SJSA1 (cell line): ENCODE measurements at regions not wholly inside any gene's neighbourhood (a gene's known extent, or its start where the extent isn't known, plus 50 kb on each side); places are given as distances from the start of the nearest gene placed in this dataset.

Experiments used
- DNase-seq, 2 experiments: peaks; one replicate each; pipeline ENCODE4 v3.0.0-alpha.2; 2015 to 2020; ENCODE audit warnings: low spot score in 2 of 2, low read depth in 1 of 2
- H3K27ac ChIP-seq: fragments of 250-450 bp; sonication (Bioruptor Pico); 2 replicates; pipeline ENCODE4 v1.5.1; 2020; ENCODE audit warnings: mild to moderate bottlenecking, moderate library complexity
- H3K27me3 ChIP-seq: fragments of 250-450 bp; sonication (Bioruptor Pico); replicated peaks from 2 replicates; pipeline ENCODE4 v1.5.1; 2020; ENCODE audit warnings: mild to moderate bottlenecking, moderate library complexity
- H3K36me3 ChIP-seq: fragments of 250-450 bp; sonication (Bioruptor Pico); 2 replicates; pipeline ENCODE4 v1.5.1; 2020; ENCODE audit warnings: mild to moderate bottlenecking
- H3K4me1 ChIP-seq: fragments of 250-450 bp; sonication (Bioruptor Pico); replicated peaks from 2 replicates; pipeline ENCODE4 v1.6.1; 2021; ENCODE audit warnings: mild to moderate bottlenecking
- H3K4me3 ChIP-seq: fragments of 250-450 bp; sonication (Bioruptor Pico); 2 replicates; pipeline ENCODE4 v1.5.1; 2020; ENCODE audit warnings: mild to moderate bottlenecking
- H3K9me3 ChIP-seq: fragments of 250-450 bp; sonication (Bioruptor Pico); replicated peaks from 2 replicates; pipeline ENCODE4 v1.5.1; 2020; ENCODE audit warnings: mild to moderate bottlenecking

GRCh38 chr2:145855142-145855541 lies 1335.2 kb upstream of the ZEB2 start:
- Histone ChIP-seq H3K27ac (no peak overlapping the region), H3K9me3 (no peaks in the 10 kb centered on the region), H3K4me1 (no peaks in the 10 kb centered on the region), H3K36me3 (no peaks in the 10 kb centered on the region), H3K4me3 (no peak overlapping the region), H3K27me3 (no peaks in the 10 kb centered on the region)
- DNase-seq, result no peak

- H3K4me1 ChIP-seq, result no peaks in the 10 kb centered on the region
These were observed 1334.3 kb upstream of the ZEB2 start for GRCh38 chr2:145854039-145854755.

GRCh38 chr2:145851730-145852129 lies 1331.8 kb upstream of the ZEB2 start:
- Histone ChIP-seq H3K36me3 (no peaks in the 10 kb centered on the region), H3K4me3 (no peak overlapping the region), H3K27me3 (no peaks in the 10 kb centered on the region), H3K27ac (no peak overlapping the region), H3K4me1 (no peaks in the 10 kb centered on the region), H3K9me3 (no peaks in the 10 kb centered on the region)
- no peak for DNase-seq

More at GRCh38 chr2:145854039-145854755, 1334.3 kb upstream of the ZEB2 start:
- no peak for DNase-seq
- Histone ChIP-seq H3K27ac (no peak overlapping the region), H3K27me3 (no peaks in the 10 kb centered on the region), H3K36me3 (no peaks in the 10 kb centered on the region), H3K4me3 (no peak overlapping the region), H3K9me3 (no peaks in the 10 kb centered on the region)

GRCh38 chr2:145849466-145849865 lies 1329.5 kb upstream of the ZEB2 start:
- DNase-seq, result no peak
- no peak overlapping the region for H3K27ac ChIP-seq
- no peaks in the 10 kb centered on the region for H3K36me3 ChIP-seq
- H3K4me3 ChIP-seq, result no peak overlapping the region
- no peaks in the 10 kb centered on the region for H3K4me1 ChIP-seq
- H3K27me3 ChIP-seq, result no peaks in the 10 kb centered on the region
- H3K9me3 ChIP-seq, result no peaks in the 10 kb centered on the region

GRCh38 chr2:145846982-145847381 lies 1327.1 kb upstream of the ZEB2 start:
- Histone ChIP-seq H3K4me3 (no peak overlapping the region), H3K36me3 (no peaks in the 10 kb centered on the region), H3K9me3 (no peaks in the 10 kb centered on the region), H3K4me1 (no peaks in the 10 kb centered on the region), H3K27me3 (no peaks in the 10 kb centered on the region), H3K27ac (no peak overlapping the region)
- no peak for DNase-seq

GRCh38 chr2:145845923-145846322 lies 1326.0 kb upstream of the ZEB2 start:
- Histone ChIP-seq H3K36me3 (no peaks in the 10 kb centered on the region), H3K27ac (no peak overlapping the region), H3K4me1 (no peaks in the 10 kb centered on the region), H3K9me3 (no peaks in the 10 kb centered on the region), H3K27me3 (no peaks in the 10 kb centered on the region), H3K4me3 (no peak overlapping the region)
- no peak for DNase-seq

- Histone ChIP-seq H3K27me3 (no peaks in the 10 kb centered on the region), H3K36me3 (no peaks in the 10 kb centered on the region), H3K4me1 (no peaks in the 10 kb centered on the region), H3K4me3 (no peak overlapping the region), H3K9me3 (no peaks in the 10 kb centered on the region), H3K27ac (no peak overlapping the region)
- DNase-seq, result no peak
These were observed 1325.4 kb upstream of the ZEB2 start for GRCh38 chr2:145845207-145845894.

- H3K27ac ChIP-seq, result no peak overlapping the region
- no peaks in the 10 kb centered on the region for H3K9me3 ChIP-seq
- no peak overlapping the region for H3K4me3 ChIP-seq
- no peaks in the 10 kb centered on the region for H3K27me3 ChIP-seq
- no peaks in the 10 kb centered on the region for H3K4me1 ChIP-seq
- H3K36me3 ChIP-seq, result no peaks in the 10 kb centered on the region
- no peak for DNase-seq
These were observed 1322.1 kb upstream of the ZEB2 start for GRCh38 chr2:145841973-145842372.

- no peaks in the 10 kb centered on the region for H3K27me3 ChIP-seq
- DNase-seq, result no peak
- no peak overlapping the region for H3K4me3 ChIP-seq
- H3K9me3 ChIP-seq, result no peaks in the 10 kb centered on the region
- H3K27ac ChIP-seq, result no peak overlapping the region
- no peaks in the 10 kb centered on the region for H3K4me1 ChIP-seq
- H3K36me3 ChIP-seq, result no peaks in the 10 kb centered on the region
These were observed 1317.1 kb upstream of the ZEB2 start for GRCh38 chr2:145836986-145837385.

- Histone ChIP-seq H3K9me3 (no peaks in the 10 kb centered on the region), H3K27ac (no peak overlapping the region), H3K4me1 (no peaks in the 10 kb centered on the region), H3K27me3 (no peaks in the 10 kb centered on the region), H3K4me3 (no peak overlapping the region), H3K36me3 (no peaks in the 10 kb centered on the region)
- DNase-seq, result no peak
These were observed 1315.7 kb upstream of the ZEB2 start for GRCh38 chr2:145835665-145836064.

- Histone ChIP-seq H3K36me3 (no peaks in the 10 kb centered on the region), H3K4me3 (no peak overlapping the region), H3K4me1 (no peaks in the 10 kb centered on the region), H3K27ac (no peak overlapping the region), H3K27me3 (no peaks in the 10 kb centered on the region), H3K9me3 (no peaks in the 10 kb centered on the region)
- DNase-seq, result no peak
These were observed 1312.8 kb upstream of the ZEB2 start for GRCh38 chr2:145832681-145833080.

- H3K4me1 ChIP-seq, result no peaks in the 10 kb centered on the region
- H3K27me3 ChIP-seq, result no peaks in the 10 kb centered on the region
- no peak overlapping the region for H3K4me3 ChIP-seq
- no peak for DNase-seq
- H3K36me3 ChIP-seq, result no peaks in the 10 kb centered on the region
- no peak overlapping the region for H3K27ac ChIP-seq
- no peaks in the 10 kb centered on the region for H3K9me3 ChIP-seq
These were observed 1310.0 kb upstream of the ZEB2 start for GRCh38 chr2:145829931-145830330.

GRCh38 chr2:145827235-145827634 lies 1307.3 kb upstream of the ZEB2 start:
- H3K9me3 ChIP-seq, result no peaks in the 10 kb centered on the region
- H3K27ac ChIP-seq, result no peak overlapping the region
- no peak for DNase-seq
- no peaks in the 10 kb centered on the region for H3K36me3 ChIP-seq
- no peaks in the 10 kb centered on the region for H3K27me3 ChIP-seq
- H3K4me3 ChIP-seq, result no peak overlapping the region
- H3K4me1 ChIP-seq, result peaks cover 4% of the 10 kb centered on the region; the same call in 1 of the 2 replicates

GRCh38 chr2:145824384-145824783 lies 1304.5 kb upstream of the ZEB2 start:
- H3K27ac ChIP-seq, result no peak overlapping the region

More at GRCh38 chr2:145824384-145824783, 1304.5 kb upstream of the ZEB2 start:
- no peaks in the 10 kb centered on the region for H3K36me3 ChIP-seq
- H3K4me3 ChIP-seq, result no peak overlapping the region
- no peaks in the 10 kb centered on the region for H3K27me3 ChIP-seq
- H3K9me3 ChIP-seq, result no peaks in the 10 kb centered on the region
- H3K4me1 ChIP-seq, result peaks cover 4% of the 10 kb centered on the region; the same call in 1 of the 2 replicates
- no peak for DNase-seq
